Lower leg skin (tissue), 3 donors: ENCODE measurements at regions not wholly inside any gene's neighbourhood (a gene's known extent, or its start where the extent isn't known, plus 50 kb on each side); places are given as distances from the start of the nearest gene placed in this dataset.

Source experiments
- CTCF ChIP-seq, 3 donors: fragments of 450-650 bp; IDR thresholded peaks; one replicate each; pipeline ENCODE4 v1.5.1; 2016; ENCODE audit warnings: antibody characterized with exemption in 3 of 3, mild to moderate bottlenecking in 3 of 3, moderate library complexity in 2 of 3
- POLR2A ChIP-seq, 2 donors: fragments of 450-650 bp; IDR thresholded peaks; one replicate each; pipeline ENCODE4 v1.6.1; 2016 to 2017; ENCODE audit warnings: antibody characterized with exemption in 2 of 2, mild to moderate bottlenecking in 1 of 2, moderate library complexity in 1 of 2

DNA sequence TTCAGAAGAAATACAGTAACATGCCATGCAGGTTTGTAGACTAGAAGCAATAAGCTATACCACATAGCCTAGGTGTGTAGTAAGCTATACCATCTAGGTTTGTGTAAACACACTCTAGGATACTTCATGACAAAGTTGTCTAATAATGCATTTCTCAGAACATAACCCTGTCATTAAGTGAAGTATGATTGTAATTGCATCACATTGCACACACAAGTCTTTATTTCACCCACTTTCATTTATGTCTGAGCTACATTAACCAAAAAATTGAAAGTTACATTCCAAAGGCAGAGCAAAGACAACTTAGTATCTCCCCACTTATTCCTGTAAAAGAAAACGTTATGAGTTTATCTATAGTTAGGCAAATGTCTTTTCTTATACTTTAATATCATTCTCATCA lies 64.5 kb upstream of the ATF3 start:
- TF ChIP-seq CTCF (IDR thresholded peaks at IDR 0.05) (no peak), POLR2A (IDR thresholded peaks at IDR 0.05) (no peak)
